Heart left ventricle (tissue), 16 donors: ENCODE measurements at regions not wholly inside any gene's neighbourhood (a gene's known extent, or its start where the extent isn't known, plus 50 kb on each side); places are given as distances from the start of the nearest gene placed in this dataset.

Experiments used
- ATAC-seq, 4 donors: fragments of 200-7000 bp; cut with Tn5 transposase; one replicate each; pipeline ENCODE4 v1.9.1; 2020 to 2022; ENCODE audit warnings: moderate library complexity in 4 of 4, mild to moderate bottlenecking in 3 of 4, moderate number of reproducible peaks in 1 of 4
- DNase-seq, 5 donors: peaks; one replicate each; pipeline ENCODE4 v3.0.0-alpha.2; 2020
- H3K27ac ChIP-seq, 12 donors: fragments of 200-600 bp; sonication (generic) in 4 of 12; one replicate each; pipeline versions ENCODE4 v1.5.0 to v1.8.0; 2016 to 2022; ENCODE audit warnings: mild to moderate bottlenecking in 2 of 12
- H3K27me3 ChIP-seq, 9 donors: fragments of 200-600 bp; sonication (generic) in 2 of 9; one replicate each; pipeline versions ENCODE4 v1.5.1 to v1.8.0; 2016 to 2022; ENCODE audit warnings: mild to moderate bottlenecking in 3 of 9
- H3K36me3 ChIP-seq, 9 donors: fragments of 200-600 bp; sonication (generic) in 2 of 9; one replicate each; pipeline versions ENCODE4 v1.5.0 to v1.8.0; 2018 to 2022; ENCODE audit warnings: mild to moderate bottlenecking in 2 of 9
- H3K4me1 ChIP-seq, 12 donors: fragments of 200-600 bp; sonication (generic) in 4 of 12; one replicate each; pipeline versions ENCODE4 v1.5.0 to v1.8.0; 2016 to 2022; ENCODE audit warnings: mild to moderate bottlenecking in 3 of 12
- H3K4me3 ChIP-seq, 12 donors: fragments of 200-600 bp; sonication (generic) in 4 of 12; one replicate each; pipeline versions ENCODE4 v1.5.0 to v1.8.0; 2017 to 2022; ENCODE audit warnings: mild to moderate bottlenecking in 9 of 12, moderate library complexity in 4 of 12
- H3K9me3 ChIP-seq, 12 donors: fragments of 200-600 bp; sonication (generic) in 4 of 12; one replicate each; pipeline versions ENCODE4 v1.5.0 to v1.8.0; 2016 to 2022; ENCODE audit warnings: mild to moderate bottlenecking in 1 of 12
- POLR2A ChIP-seq, 2 donors: fragments of 450-650 bp; IDR thresholded peaks; one replicate each; pipeline ENCODE4 v1.6.1; 2017; ENCODE audit warnings: antibody characterized with exemption in 2 of 2, mild to moderate bottlenecking in 2 of 2, moderate library complexity in 2 of 2
- WGBS, 4 donors: extraction: QIAGEN DNeasy Blood & Tissue Kit in 2 of 4; methylation state at CpG; one replicate each; pipeline versions ENCODE4 v1.1.5 to v1.1.7; 2013 to 2018; 5-methylcytosine and 5-hydroxymethylcytosine counted together
- intact Hi-C, 10 donors: fragments of 100-400 bp; cut with DNase I; formaldehyde crosslinking; loops; one replicate each; pipeline versions ENCODE4 v1.11.1 to v1.14.2; 2022
- TF ChIP-seq, protein P1 (sequence below), 12 donors: fragments of 200-600 bp; sonication (generic) in 4 of 12; IDR thresholded peaks; one replicate each; pipeline versions ENCODE4 v1.5.0 to v1.8.0; 2018 to 2022; ENCODE audit warnings: antibody characterized with exemption in 12 of 12, mild to moderate bottlenecking in 5 of 12
- donor health status: ischemic (EF 13 %, LVEDD 7.1; RV severe dilation, severe dysfunction).
- donor health status: healthy with polysubstance abuse.
- donor health status: DM: no; HTN: yes; CAD: no.
- donor health status: DM: no; HTN: no; CAD: no.
- donor health status: ischemic (EF 25% LVEDD 6.9; RV normal size, moderate dysfunction).
- donor health status: ischemic (EF 25% LVEDD 5.7; RV mildly dilated, moderate dysfunction).
- donor health status: healthy.
- donor health status: DM: yes; HTN: yes; CAD: no.
- donor health status: ischemic (EF 35%, LVEDD 5.7; RV mildly dilated, moderate dysfunction).
- donor health status: nonischemic (EF 11% LVEDD 7.7; RV severe dilation, severe dysfunction).
- donor health status: DM: yes; HTN: yes; CAD: no.
- donor health status: PGD.
- donor health status: ischemic (EF 29% LVEDD 5.4; RV normal size, mild dysfunction).
- donor health status: nonischemic (EF 23%, LVEDD 6.1; RV moderate dilation, normal function).

DNA sequence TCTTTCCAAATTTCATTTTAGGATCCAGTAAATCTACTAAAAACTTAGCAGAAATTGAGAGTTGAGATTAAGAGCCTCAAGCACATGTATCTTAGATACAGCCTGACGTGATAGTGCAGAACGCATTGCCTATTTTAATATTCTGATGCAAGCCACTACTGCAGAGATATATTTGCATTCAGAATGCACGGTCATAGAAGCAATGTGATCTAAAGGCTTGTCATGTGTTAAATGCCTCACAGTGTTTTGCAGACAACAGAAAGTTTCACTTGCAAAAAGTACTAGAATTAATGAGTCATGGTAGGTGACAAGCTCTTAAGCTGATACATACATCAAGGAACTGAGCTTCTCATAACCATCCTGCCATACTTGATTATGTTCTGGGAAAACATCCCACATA, 886.7 kb upstream of the CHAC2 start:
- H3K27me3 ChIP-seq, result no peaks in the 10 kb centered on the region
- TF ChIP-seq, protein P1, sequence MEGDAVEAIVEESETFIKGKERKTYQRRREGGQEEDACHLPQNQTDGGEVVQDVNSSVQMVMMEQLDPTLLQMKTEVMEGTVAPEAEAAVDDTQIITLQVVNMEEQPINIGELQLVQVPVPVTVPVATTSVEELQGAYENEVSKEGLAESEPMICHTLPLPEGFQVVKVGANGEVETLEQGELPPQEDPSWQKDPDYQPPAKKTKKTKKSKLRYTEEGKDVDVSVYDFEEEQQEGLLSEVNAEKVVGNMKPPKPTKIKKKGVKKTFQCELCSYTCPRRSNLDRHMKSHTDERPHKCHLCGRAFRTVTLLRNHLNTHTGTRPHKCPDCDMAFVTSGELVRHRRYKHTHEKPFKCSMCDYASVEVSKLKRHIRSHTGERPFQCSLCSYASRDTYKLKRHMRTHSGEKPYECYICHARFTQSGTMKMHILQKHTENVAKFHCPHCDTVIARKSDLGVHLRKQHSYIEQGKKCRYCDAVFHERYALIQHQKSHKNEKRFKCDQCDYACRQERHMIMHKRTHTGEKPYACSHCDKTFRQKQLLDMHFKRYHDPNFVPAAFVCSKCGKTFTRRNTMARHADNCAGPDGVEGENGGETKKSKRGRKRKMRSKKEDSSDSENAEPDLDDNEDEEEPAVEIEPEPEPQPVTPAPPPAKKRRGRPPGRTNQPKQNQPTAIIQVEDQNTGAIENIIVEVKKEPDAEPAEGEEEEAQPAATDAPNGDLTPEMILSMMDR (IDR thresholded peaks at IDR 0.05), result no peak
- no peak for TF ChIP-seq POLR2A (IDR thresholded peaks at IDR 0.05)
- peak in 3 of 4 donors; percentile 48 to 68 (median 60) for ATAC-seq
- 36 to 46% (median 39%) methylated on average over 3 of the region's 3 CpGs for WGBS, 4 donors
- no peaks in the 10 kb centered on the region for H3K36me3 ChIP-seq
- no peaks in the 10 kb centered on the region for H3K4me1 ChIP-seq
- no peak for DNase-seq
- no peak overlapping the region for H3K4me3 ChIP-seq
- no peak overlapping the region for H3K27ac ChIP-seq
- H3K9me3 ChIP-seq, result no peaks in the 10 kb centered on the region
- intact Hi-C loops, result no loop called here

DNA sequence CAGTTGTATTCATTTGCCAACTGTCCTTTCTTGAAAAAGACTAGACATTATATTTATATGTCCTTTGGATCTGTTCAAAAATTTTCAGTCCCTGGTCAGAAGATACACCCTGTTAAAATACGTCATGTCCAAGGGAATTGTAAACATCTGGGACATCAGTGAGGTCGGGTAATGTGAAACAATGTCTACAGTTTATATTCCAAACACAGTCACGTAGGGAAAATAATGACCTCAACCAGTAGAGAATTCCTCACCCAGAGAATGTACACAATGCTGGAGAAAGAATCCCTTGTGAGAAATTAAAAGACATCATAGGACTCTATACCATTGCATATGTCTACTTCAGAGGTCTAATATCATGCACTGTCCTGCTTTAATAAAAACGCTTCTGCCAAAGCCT, 888.0 kb upstream of the CHAC2 start:
- DNase-seq (no peak), ATAC-seq (no peak)
- H3K9me3 ChIP-seq, result no peaks in the 10 kb centered on the region
- 78 to 81% (median 80%) methylated on average over 4 of the region's 4 CpGs for WGBS, 4 donors
- no peak overlapping the region for H3K4me3 ChIP-seq
- H3K4me1 ChIP-seq, result no peaks in the 10 kb centered on the region
- intact Hi-C loops, result no loop called here
- no peaks in the 10 kb centered on the region for H3K36me3 ChIP-seq
- no peaks in the 10 kb centered on the region for H3K27me3 ChIP-seq
- H3K27ac ChIP-seq, result no peak overlapping the region
- TF ChIP-seq POLR2A (IDR thresholded peaks at IDR 0.05), result no peak
- TF ChIP-seq, protein P1 (IDR thresholded peaks at IDR 0.05), result no peak

DNA sequence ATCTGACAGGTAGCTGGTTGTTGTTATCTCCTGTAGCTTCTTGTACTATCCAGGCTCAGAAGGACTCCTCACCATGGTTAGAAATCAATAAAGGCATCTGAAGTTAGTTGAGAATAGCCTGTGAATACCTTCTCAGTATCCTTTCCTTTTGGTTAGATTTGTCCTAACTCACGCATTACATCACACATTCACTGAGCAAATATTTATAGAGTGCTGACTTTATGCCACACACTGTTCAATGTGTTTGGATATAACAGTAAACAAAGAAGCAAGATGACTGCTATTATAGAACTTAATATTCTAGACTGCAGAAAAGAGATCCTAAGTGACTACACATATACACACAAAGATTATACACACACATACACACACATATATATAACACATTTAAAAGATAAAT, 889.9 kb upstream of the CHAC2 start:
- Histone ChIP-seq H3K4me1 (no peaks in the 10 kb centered on the region), H3K27me3 (no peaks in the 10 kb centered on the region), H3K9me3 (no peaks in the 10 kb centered on the region), H3K4me3 (no peak overlapping the region), H3K27ac (no peak overlapping the region), H3K36me3 (no peaks in the 10 kb centered on the region)
- intact Hi-C loops, result no loop called here
- ATAC-seq (no peak), DNase-seq (no peak)
- WGBS, 4 donors, result 90 to 97% (median 95%) methylated on average over 1 of the region's 1 CpG
- TF ChIP-seq POLR2A (IDR thresholded peaks at IDR 0.05), result no peak
- TF ChIP-seq, protein P1 (IDR thresholded peaks at IDR 0.05), result no peak

DNA sequence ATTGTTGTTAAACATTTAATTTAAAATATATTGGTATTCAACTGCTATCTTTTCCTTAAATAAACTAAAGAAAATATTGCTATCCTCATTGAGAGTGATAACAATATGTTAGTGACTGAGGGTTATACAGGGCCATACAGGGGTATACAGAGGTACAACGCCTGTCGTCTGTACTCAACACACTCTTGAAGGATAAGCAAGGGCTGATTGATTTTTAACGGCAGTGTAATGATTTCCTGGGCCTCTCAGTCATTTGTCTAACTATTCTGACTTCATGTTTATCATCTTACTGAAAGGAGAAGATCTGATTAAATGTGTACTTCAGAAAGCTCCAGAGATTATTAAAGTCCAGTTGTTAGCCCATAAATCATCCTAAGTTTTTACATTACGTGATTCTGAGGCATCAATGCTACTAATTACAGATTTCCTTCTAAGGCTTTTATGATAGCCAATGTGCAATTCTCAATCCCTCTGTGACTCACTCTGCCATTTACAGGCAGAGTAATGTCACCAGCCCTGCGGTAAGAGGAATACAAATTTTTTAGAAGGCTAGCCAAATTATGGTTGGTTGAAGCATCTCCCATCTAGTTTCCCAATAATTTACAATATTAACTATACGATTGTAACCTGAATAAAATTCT, 893.0 kb upstream of the CHAC2 start:
- no peak overlapping the region for H3K27ac ChIP-seq
- no peaks in the 10 kb centered on the region for H3K9me3 ChIP-seq
- TF ChIP-seq POLR2A (IDR thresholded peaks at IDR 0.05), result no peak
- TF ChIP-seq, protein P1 (IDR thresholded peaks at IDR 0.05), result no peak
- H3K27me3 ChIP-seq, result no peaks in the 10 kb centered on the region
- no peak for DNase-seq
- no peak overlapping the region for H3K4me3 ChIP-seq
- no peaks in the 10 kb centered on the region for H3K36me3 ChIP-seq
- WGBS, 4 donors, result 62 to 76% (median 75%) methylated on average over 6 of the region's 6 CpGs
- ATAC-seq, result no peak
- no peaks in the 10 kb centered on the region for H3K4me1 ChIP-seq
- intact Hi-C loops, result no loop called here
